HG03521 (cell line): ENCODE measurements at regions not wholly inside any gene's neighbourhood (a gene's known extent, or its start where the extent isn't known, plus 50 kb on each side); places are given as distances from the start of the nearest gene placed in this dataset.
"Not testable (repeated sequence)": the region's sequence is repeated elsewhere in the genome, so short reads cannot be mapped to it uniquely, and the experiment has no call there.

ENCODE experiments used
- ATAC-seq: cut with Tn5 transposase; IDR thresholded peaks from one replicate; pipeline ENCODE4 v1.9.1; 2021; ENCODE audit warnings: mild to moderate bottlenecking, moderate library complexity; ENCODE audit not compliant: unreplicated experiment

DNA sequence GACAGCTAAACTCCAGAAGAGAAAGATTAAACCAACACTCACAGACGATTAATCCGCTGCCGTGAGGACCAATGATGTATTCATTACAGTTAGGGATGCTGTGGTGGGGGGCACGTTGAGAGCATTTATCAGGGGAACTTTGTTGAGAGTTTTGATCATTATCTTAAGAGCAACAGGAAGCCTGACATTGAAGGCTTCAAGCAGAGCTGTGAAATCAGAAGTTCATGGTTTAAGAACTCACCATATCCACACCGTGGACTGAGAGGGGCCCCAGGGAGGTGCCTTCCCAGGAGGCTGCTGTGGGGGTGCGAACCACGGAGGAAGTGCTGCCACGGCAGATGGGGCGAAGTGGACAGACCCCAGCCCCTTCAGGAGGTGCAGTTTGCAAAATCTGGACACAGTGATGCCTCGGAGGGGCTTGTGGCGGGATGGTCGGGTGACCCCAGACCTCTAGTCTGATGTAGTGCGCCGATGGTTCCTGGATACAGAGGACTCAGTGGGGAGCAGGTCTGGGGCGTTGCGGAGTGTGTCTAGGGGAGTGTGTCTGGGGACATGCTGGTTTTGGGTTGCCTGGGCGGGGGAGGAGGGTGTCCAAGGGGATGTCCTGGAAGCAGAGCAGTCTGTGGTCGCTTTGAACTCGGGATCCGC is 73.0 kb downstream of the DIO3 start:
- no peak for ATAC-seq

DNA sequence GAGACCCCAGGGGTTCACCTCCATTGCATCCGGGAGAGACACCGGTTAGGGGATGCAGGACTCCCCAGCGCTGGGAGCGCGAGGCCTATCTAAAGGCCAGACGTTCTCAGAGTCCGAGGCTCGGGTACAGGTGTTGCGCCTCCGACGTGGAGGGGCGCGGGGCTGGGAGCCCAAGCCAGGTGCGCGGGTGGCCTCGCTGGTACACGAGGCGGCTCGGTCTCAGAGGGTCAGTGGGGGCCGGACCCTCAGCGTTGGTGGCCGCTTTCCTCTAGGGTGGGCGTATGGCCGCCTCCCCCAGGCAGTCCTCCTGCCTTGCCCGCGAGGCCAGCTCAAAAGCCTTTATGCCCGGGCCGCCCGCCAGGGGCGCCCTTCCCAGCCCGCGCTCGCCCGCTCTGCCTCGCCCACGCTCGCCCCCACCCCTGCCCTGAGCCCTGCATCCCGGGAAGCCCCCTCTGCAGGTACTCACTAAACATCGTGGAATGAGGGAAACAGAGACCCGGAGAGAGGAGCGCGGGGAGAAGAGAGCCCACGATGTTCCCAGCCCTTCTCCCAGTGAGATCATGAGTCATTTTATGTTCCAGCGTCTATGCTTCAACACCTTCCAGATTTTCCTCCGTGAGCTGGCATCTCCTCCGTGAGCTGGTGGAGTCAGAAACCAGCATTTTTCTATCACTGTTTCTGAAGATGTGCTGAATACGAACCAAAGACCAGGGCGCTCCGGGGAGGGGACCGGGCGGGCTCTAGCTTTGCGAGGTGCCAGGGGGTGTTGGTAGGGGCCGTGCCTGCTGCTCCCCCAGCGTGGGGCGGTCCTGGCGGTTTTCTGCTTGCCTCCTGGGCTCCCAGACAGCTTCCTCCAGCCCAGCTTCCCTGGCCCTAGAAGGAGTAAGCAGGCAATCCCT is 73.8 kb downstream of the DIO3 start:
- ATAC-seq: no peak

DNA sequence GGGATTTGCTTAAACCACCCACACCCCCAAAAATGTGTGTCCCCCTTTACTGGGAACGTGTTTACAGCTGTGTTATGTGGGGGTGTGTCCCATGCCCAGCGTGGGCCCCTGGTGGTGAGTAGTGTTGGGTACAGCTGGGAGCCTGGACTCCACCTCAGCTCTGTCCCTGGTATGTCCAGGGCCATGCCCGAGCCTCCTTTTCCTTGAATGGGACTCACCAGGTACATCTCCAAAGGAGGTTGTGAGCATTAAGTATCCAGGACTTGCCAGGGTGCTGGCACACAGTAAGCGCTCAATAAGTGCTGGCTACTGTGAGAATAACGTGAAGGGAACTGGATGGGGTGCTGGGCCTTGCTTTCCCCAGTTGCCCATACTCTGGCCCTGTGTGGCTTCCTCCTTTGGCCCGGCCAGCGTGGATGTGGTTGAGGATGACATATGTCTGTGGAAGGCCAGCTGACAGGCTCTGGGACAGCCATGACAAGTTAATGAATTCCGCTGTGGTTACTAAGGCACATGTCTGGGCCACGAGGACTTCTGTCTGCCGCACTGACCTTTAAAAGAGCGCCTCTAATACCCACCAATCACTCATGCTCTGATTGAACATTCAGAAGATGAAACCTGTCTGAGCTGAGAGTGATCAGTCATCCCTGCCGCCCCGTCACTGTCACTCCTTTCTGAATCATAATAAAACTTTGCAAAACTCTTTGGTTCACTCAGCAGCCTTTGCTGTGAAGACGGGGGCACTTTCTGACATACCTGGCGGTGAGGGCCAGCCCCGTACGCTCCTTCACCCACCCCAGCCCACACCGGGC is 74.7 kb downstream of the DIO3 start:
- ATAC-seq: no peak

DNA sequence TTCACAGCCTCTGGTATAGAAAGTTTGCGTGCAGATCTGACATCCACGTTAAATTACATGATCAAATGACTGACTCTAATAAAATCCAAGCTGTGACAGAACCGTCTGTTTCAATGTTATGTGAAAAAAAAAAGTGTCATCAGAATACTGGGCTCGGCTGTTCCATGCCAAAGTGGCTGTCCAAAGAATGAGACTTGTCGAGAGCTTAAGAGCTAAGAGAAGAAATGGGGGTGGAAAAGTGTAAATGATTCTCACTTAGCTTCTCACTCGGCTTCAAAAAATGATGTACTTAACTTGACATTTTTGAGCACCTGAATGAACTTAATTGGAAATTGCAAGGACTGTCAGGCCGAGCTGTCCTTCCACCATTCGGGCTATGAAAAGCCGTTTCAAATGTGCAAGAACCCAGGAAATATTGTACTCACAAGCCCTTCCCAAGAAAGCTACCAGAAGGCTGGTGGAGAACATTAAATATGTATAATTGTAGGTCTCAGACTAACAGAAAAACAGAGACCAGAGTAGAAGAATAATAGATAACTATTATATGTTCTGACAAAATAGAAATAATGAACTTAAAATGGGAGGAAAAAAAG is 78.0 kb downstream of the DIO3 start:
- ATAC-seq: no peak

DNA sequence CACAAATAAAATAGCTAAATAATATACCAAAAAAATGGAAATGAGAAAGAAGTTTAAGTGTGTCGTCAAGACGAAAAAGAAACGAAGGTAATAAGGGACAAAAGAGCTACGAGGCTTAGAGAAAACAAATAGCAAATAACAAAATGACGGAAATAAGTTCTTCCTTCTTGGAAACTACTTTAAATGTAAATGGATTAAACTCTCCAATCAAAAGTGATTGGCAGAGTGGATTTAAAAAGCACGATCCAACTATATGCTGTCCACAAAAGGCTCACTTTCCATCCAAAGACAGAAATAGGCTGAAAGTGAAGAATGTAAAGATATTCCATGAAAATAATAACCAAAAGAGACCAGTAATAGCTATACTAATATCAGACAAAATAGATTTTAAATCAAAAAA is 82.4 kb downstream of the DIO3 start:
- ATAC-seq: no peak

DNA sequence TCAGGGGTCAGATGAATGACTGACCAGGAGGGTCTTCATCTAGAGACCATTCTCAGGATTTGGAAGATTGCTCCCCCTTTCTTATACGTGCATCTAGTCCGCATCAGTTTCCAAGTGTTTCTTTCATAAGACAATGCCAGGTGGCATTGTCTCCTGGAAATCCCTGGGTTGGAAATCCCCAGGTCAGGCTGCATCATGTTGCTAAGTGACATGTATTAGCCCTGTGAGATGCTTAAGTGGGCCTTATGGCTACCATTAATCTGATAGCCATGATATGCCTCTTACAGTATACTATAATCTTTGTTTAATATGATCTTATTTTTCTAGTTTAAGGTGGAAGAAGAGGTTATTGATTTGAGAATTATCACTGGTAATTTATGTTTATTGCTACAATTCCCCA is 92.8 kb downstream of the DIO3 start:
- no peak for ATAC-seq

DNA sequence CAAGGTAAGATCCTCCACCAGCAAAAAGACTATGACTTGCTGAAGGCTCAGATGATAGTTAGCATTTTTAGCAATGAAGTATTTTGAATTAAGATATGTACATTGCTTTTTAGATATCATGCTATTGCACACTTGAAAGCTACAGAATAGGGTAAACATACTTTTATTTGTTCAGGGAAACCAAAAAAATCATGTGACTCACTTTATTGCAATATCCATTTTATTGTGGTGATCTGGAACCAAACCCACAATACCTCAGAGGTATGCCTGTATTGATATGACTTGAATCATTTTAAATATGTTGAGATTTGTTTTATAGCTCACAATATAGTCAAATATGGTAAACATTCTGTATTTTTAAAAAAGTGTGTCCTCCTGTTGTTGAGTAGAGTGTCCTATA is 96.1 kb downstream of the DIO3 start:
- no peak for ATAC-seq

DNA sequence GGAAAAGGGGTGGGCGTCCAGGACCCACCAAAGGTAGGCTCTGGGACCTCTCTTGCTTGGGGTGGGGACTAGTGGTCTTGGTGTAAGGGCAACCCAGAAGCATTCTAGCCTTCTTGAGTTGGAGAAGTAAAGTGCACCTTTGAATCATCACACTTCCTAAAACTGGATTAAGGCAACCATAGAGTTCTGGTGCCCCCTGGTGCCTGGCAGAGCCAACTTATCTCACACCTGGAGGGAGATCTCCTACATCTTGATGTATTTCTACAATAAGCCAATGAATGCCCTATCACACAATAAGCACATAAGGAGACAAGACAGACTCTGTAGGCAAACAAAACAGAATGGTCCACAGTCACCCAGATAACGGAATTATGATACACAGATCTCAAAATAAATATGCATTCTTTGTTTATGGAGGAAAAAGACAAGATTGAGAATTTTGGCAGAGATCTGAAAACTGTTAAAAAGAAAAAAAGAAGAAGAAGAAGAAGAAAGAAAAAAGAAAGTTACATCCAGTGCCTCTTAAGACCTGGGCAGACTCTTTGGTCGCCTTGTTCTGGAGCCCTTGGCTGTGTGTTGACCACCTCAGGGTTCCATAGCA is 95.9 kb upstream of the PPP2R5C start:
- ATAC-seq: no peak

DNA sequence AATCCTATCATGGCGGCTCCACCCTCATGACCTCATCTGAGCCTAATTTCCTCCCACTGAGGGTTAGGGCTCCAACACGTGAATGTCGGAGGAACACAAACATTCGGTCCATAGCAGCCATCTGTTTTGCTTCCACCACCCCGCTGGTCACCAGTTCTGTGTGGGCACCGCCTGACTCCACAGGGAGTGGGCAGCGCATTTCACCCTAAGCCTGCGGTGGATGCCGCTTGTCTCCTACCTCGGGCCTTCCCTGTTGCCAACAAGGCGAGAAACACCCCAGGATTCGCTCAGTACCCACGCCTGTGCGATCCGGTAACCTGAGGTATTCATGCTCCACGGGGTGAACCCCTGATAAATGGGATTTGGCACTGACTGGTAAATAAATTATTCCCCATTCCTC is 95.2 kb upstream of the PPP2R5C start:
- no peak for ATAC-seq

DNA sequence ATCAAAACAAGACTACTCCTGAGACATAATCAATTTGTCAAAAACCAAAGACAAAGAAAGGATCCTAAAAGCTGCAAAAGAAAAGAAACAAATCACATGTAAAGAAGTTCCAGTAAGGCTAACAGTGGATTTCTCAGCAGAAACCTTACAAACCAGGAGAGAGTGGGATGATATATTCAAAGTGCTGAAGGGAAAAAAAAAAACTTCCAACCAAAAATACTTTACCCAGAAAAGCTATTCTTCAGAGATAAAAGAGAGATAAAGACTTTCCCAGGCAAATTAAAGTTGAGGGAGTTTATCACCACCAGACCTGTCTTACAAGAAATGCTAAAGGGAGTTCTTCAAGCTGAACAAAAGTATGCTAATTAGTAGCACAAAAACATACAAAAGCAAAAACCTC is 91.9 kb upstream of the PPP2R5C start:
- no peak for ATAC-seq

DNA sequence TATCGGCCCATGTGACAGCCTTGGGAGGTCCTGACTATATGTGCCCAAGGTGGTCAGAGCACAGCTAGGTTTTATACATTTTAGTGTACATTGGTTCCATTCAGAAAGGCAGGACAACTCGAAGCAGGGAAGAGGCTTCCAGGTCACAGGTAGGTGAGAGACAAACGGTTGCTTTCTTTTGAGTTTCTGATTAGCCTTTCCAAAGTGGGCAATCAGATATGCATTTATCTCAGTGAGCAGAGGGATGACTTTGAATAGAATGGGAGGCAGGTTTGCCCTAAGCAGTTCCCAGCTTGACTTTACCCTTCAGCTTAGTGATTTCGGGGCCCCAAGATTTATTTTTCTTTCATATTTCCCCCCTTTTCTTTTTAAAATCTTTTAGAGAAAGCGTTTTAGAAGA is 87.6 kb upstream of the PPP2R5C start:
- no peak for ATAC-seq

DNA sequence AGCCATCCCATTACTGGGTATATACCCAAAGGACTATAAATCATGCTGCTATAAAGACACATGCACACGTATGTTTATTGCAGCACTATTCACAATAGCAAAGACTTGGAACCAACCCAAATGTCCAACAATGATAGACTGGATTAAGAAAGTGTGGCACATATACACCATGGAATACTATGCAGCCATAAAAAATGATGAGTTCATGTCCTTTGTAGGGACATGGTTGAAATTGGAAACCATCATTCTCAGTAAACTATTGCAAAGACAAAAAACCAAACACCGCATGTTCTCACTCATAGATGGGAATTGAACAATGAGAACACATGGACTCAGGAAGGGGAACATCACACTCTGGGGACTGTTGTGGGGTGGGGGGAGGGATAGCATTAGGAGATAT is 85.7 kb upstream of the PPP2R5C start:
- not testable (repeated sequence) for ATAC-seq

DNA sequence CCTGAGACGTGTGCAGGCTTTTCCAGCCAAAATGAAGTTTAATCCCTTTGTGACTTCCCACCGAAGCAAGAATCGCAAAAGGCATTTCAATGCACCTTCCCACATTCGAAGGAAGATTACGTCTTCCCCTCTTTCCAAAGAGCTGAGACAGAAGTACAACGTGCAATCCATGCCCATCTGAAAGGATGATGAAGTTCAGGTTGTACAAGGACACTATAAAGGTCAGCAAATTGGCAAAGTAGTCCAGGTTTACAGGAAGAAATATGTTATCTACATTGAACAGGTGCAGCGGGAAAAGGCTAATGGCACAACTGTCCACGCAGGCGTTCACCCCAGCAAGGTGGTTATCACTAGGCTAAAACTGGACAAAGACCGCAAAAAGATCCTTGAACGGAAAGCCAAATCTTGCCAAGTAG is 83.6 kb upstream of the PPP2R5C start:
- not testable (repeated sequence) for ATAC-seq

DNA sequence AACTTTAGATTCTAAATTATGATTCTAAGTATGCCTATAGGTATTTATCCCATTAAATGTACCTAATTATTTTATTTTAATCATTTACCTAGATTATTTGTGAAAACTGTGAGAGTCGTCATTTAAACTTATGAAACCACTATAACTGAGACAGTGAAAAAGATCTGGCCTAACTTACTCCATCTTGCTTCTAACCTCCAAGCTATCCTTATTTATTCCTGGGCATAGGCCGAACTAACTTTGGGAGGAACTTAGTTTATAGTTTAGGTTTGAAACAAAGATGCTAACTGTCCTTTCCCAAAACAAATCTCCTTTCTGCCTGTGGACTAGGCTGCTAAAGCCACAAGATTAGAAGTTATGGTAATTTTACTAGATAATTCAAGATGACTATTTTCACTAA is 79.7 kb upstream of the PPP2R5C start:
- no peak for ATAC-seq

DNA sequence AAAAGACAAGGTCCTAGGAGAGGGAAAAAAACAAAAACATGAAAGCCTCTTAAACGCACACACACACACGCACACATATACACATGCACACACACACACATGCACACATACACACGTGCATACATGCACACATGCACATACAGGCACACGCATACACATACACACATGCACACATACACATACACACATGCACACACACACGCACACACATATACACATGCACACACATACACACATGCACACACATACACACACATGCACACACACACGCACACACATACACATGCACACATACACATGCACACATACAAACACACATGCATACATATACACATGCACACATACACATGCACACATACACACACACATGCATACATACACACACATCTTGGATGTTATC is 78.1 kb upstream of the PPP2R5C start:
- no peak for ATAC-seq

DNA sequence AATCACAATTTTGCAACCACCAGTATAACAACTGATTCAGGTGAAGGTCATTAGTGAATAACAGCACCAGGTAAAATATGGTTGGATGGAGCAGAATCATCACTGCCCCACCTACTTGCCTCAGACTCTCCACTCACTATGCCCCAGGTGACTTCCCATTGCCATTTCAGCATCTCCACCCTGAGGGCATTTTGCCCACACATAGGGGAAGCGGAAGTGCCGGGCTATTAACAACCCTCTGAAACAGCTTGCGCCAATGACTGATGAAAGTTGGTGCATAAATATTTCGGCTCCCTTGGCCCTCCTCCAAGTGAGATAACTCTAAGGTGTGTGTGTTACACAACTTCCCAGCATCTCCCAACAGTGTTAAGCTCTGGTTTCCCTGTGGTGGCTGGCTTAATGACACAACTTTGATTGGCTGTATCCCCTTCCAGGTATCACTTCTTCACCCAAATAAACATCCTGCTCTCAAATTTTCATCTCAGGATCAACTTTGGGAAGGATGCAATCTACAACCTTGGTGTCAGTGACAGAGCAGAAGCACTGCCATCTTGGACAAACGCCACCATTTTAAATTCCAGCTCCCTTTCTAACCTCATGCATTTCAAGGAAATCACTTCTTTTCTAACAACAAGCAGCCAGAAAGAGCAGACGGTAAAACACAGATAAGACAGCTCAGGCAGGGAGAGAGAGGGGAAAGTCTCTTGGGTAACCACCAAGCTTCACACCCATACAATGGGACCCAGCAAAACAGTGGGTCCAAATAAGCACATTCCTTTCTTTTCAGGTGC is 73.6 kb upstream of the PPP2R5C start:
- no peak for ATAC-seq

DNA sequence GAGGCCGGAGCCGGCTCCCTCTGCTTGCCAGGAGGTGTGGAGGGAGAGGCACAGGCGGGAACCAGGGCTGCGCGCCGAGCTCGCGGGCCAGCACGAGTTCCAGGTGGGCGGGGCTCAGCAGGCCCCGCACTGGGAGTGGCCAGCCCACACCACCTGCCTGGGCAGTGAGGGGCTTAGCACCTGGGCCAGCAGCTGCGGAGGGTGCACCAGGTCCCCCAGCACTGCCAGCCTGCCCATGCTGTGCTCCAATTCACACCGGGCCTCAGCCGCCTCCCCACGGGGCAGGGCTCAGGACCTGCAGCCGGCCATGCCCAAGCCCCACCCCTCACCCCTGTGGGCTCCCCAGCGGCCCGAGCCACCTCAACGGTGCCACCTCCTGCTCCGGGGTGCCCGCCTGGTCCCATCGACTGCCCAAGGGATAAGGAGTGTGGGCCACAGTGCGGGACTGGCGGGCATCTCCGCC is 72.4 kb upstream of the PPP2R5C start:
- no peak for ATAC-seq

DNA sequence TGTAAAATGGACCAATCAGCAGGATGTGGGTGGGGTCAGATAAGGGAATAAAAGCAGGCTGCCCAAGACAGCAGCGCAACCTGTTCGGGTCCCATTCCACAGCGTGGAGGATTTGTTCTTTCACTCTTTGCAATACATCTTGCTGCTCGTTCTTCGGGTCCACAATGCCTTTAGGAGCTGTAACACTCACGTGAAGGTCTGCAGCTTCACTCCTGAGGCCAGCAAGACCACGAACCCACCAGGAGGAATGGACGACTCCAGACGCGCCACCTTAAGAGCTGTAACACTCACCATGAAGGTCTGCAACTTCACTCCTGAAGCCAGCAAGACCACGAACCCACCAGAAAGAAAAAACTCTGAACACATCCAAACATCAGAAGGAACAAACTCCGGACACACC is 71.5 kb upstream of the PPP2R5C start:
- ATAC-seq: not testable (repeated sequence)

DNA sequence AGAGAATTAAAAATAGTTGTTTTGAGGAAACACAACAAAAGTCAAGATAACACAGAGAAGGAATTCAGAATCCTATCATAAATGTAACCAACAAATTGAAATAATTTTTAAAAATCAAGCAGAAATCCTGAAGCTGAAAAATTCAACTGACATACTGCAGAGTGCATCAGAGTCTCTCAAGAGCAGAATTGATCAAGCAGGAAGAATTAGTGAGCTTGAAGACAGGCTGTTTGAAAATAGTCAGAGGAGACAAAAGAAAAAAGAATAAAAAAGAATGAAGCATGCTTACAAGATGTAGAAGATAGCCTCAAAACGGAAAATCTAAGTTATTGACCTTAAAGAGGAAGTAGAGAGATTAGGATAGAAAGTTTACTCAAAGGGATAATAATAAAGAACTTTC is 65.8 kb upstream of the PPP2R5C start:
- no peak for ATAC-seq

DNA sequence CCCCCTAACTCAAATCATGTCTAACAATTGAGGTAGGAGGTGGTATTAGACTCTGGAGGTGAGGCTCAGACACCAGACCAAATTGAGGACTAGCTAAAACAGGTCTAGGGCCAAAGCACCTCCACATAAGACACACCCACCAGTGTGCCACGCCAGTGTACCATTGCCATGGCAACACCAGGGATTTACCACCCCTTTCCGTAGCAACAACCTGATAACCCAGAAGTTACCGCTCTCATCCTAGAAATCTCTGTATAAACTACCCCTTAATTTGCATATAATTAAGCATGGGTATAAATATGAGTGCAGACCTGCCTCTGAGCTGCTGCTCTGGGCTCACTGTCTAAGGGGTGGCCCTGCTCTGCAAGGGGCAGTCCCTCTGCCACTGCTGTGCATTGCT is 57.4 kb upstream of the PPP2R5C start:
- no peak for ATAC-seq
